WTC11 (cell line): ENCODE measurements at regions not wholly inside any gene's neighbourhood (a gene's known extent, or its start where the extent isn't known, plus 50 kb on each side); places are given as distances from the start of the nearest gene placed in this dataset.

Experiments
- ATAC-seq: fragments of 200-7000 bp; cut with Tn5 transposase; 2 replicates; pipeline ENCODE4 v1.10.0; 2021; ENCODE audit warnings: mild to moderate bottlenecking, moderate library complexity
- CTCF ChIA-PET: fragments of 300-600 bp; sonication (Branson Sonifier 250); formaldehyde crosslinking; loops from one replicate; lab custom pipeline; 2021; ENCODE audit warnings: antibody characterized with exemption; lab: Charles Lee
- POLR2A ChIA-PET: fragments of 350-600 bp; sonication (Branson Sonifier 250); formaldehyde crosslinking; loops from one replicate; lab custom pipeline; 2021; ENCODE audit warnings: antibody characterized with exemption; lab: Charles Lee
- DNase-seq: peaks from one replicate; pipeline ENCODE4 v3.0.0; 2021; ENCODE audit warnings: low spot score
- H3K27ac Mint-ChIP-seq: 2 replicates; pipeline ENCODE4 v1.8.0; 2021; ENCODE audit warnings: mixed read lengths
- H3K27me3 Mint-ChIP-seq: 2 replicates; pipeline ENCODE4 v1.8.0; 2021; ENCODE audit warnings: low read depth, mild to moderate bottlenecking, moderate library complexity, mixed read lengths
- H3K36me3 Mint-ChIP-seq: 2 replicates; pipeline ENCODE4 v1.8.0; 2021; ENCODE audit warnings: mixed read lengths
- H3K4me1 Mint-ChIP-seq: 2 replicates; pipeline ENCODE4 v1.8.0; 2022; ENCODE audit warnings: mixed read lengths
- H3K4me3 Mint-ChIP-seq: 2 replicates; pipeline ENCODE4 v1.8.0; 2021; ENCODE audit warnings: mild to moderate bottlenecking, moderate library complexity, mixed read lengths
- H3K9me3 Mint-ChIP-seq: 2 replicates; pipeline ENCODE4 v1.8.0; 2021; ENCODE audit warnings: mixed read lengths
- AFF4 ChIP-seq: sonication (generic); formaldehyde crosslinking; IDR thresholded peaks from 2 replicates; pipeline ENCODE4 v1.8.1; 2023; ENCODE audit warnings: mild to moderate bottlenecking, missing genetic modification reagents, borderline replicate concordance
- ETV6 ChIP-seq: sonication (generic); formaldehyde crosslinking; IDR thresholded peaks from 2 replicates; pipeline ENCODE4 v1.8.1; 2022; ENCODE audit warnings: mild to moderate bottlenecking, missing genetic modification reagents
- FOXJ3 ChIP-seq: sonication (generic); formaldehyde crosslinking; IDR thresholded peaks from 2 replicates; pipeline ENCODE4 v1.9.0; 2021; ENCODE audit warnings: missing genetic modification reagents, mild to moderate bottlenecking, borderline replicate concordance
- FOXP4 ChIP-seq: sonication (generic); formaldehyde crosslinking; IDR thresholded peaks from 2 replicates; pipeline ENCODE4 v1.8.0; 2022; ENCODE audit warnings: mild to moderate bottlenecking, missing genetic modification reagents
- GRHL2 ChIP-seq: fragments of 250-450 bp; sonication (Bioruptor Pico); IDR thresholded peaks from 2 replicates; pipeline ENCODE4 v1.8.0; 2022; ENCODE audit warnings: mild to moderate bottlenecking, moderate library complexity; ENCODE audit not compliant: insufficient replicate concordance, severe bottlenecking
- HMGA2 ChIP-seq: fragments of 250-450 bp; sonication (Bioruptor Pico); IDR thresholded peaks from 2 replicates; pipeline ENCODE4 v1.4.0; 2021; ENCODE audit warnings: mild to moderate bottlenecking, moderate library complexity
- IRF2 ChIP-seq: sonication (generic); formaldehyde crosslinking; IDR thresholded peaks from 2 replicates; pipeline ENCODE4 v1.8.0; 2022; ENCODE audit warnings: low read depth, missing genetic modification reagents, borderline replicate concordance
- KAT7 ChIP-seq: sonication (generic); formaldehyde crosslinking; IDR thresholded peaks from 2 replicates; pipeline ENCODE4 v1.8.1; 2023; ENCODE audit warnings: missing genetic modification reagents, mild to moderate bottlenecking, borderline replicate concordance
- MLX ChIP-seq: sonication (generic); formaldehyde crosslinking; IDR thresholded peaks from 2 replicates; pipeline ENCODE4 v1.8.1; 2023; ENCODE audit warnings: mild to moderate bottlenecking, missing genetic modification reagents, moderate library complexity
- MYBL2 ChIP-seq: sonication (generic); formaldehyde crosslinking; IDR thresholded peaks from 2 replicates; pipeline ENCODE4 v1.8.1; 2023; ENCODE audit warnings: mild to moderate bottlenecking, moderate library complexity, missing genetic modification reagents
- NFATC4 ChIP-seq: fragments of 250-450 bp; sonication (Bioruptor Pico); IDR thresholded peaks from 2 replicates; pipeline ENCODE4 v1.9.0; 2021; ENCODE audit warnings: mild to moderate bottlenecking
- NFYB ChIP-seq: sonication (generic); formaldehyde crosslinking; conservative IDR thresholded peaks from 2 replicates; pipeline ENCODE4 v1.8.0; 2022; ENCODE audit warnings: low read depth, missing genetic modification reagents
- NR3C1 ChIP-seq: sonication (generic); formaldehyde crosslinking; conservative IDR thresholded peaks from 2 replicates; pipeline ENCODE4 v1.8.1; 2023; ENCODE audit warnings: low read depth, mild to moderate bottlenecking, missing genetic modification reagents
- RORB ChIP-seq: fragments of 250-450 bp; sonication (Bioruptor Pico); IDR thresholded peaks from 2 replicates; pipeline ENCODE4 v1.9.0; 2021; ENCODE audit warnings: mild to moderate bottlenecking
- SOX15 ChIP-seq: fragments of 250-450 bp; sonication (Bioruptor Pico); IDR thresholded peaks from 2 replicates; pipeline ENCODE4 v1.9.0; 2021; ENCODE audit warnings: mild to moderate bottlenecking
- TEAD4 ChIP-seq: sonication (generic); formaldehyde crosslinking; IDR thresholded peaks from 2 replicates; pipeline ENCODE4 v1.8.0; 2022; ENCODE audit warnings: mild to moderate bottlenecking, missing genetic modification reagents
- ZMAT4 ChIP-seq: fragments of 250-450 bp; sonication (Bioruptor Pico); IDR thresholded peaks from 2 replicates; pipeline ENCODE4 v1.9.0; 2021; ENCODE audit warnings: mild to moderate bottlenecking
- ZNF232 ChIP-seq: sonication (generic); formaldehyde crosslinking; IDR thresholded peaks from 2 replicates; pipeline ENCODE4 v1.8.0; 2022; ENCODE audit warnings: mild to moderate bottlenecking, missing genetic modification reagents
- ZNF281 ChIP-seq: sonication (generic); formaldehyde crosslinking; IDR thresholded peaks from 2 replicates; pipeline ENCODE4 v1.8.0; 2023; ENCODE audit warnings: mild to moderate bottlenecking, missing genetic modification reagents
- ZNF317 ChIP-seq: sonication (generic); formaldehyde crosslinking; IDR thresholded peaks from 2 replicates; pipeline ENCODE4 v1.8.1; 2023; ENCODE audit warnings: low read depth, mild to moderate bottlenecking, moderate library complexity, missing genetic modification reagents, borderline replicate concordance
- ZNF416 ChIP-seq: fragments of 250-450 bp; sonication (Bioruptor Pico); IDR thresholded peaks from 2 replicates; pipeline ENCODE4 v1.9.0; 2021; ENCODE audit warnings: mild to moderate bottlenecking, inconsistent platforms
- ZSCAN18 ChIP-seq: fragments of 250-450 bp; sonication (Bioruptor Pico); IDR thresholded peaks from 2 replicates; pipeline ENCODE4 v2.1.2; 2022; ENCODE audit warnings: mild to moderate bottlenecking, moderate library complexity

GRCh38 chr5:145470396-145470979, 364.7 kb downstream of the PRELID2 start:
- TF ChIP-seq ZNF281 (no peak), NFYB (CRISPR knock-in tag) (no peak), ZMAT4 (CRISPR knock-in tag) (no peak), IRF2 (CRISPR knock-in tag) (no peak), MLX (CRISPR knock-in tag) (no peak), GRHL2 (no peak), ZNF416 (no peak), ZNF232 (CRISPR knock-in tag) (no peak), ETV6 (CRISPR knock-in tag) (no peak), NFATC4 (CRISPR knock-in tag) (no peak), HMGA2 (CRISPR knock-in tag) (no peak), ZNF317 (no peak), MYBL2 (CRISPR knock-in tag) (no peak), TEAD4 (CRISPR knock-in tag) (no peak), NR3C1 (no peak), AFF4 (CRISPR knock-in tag) (no peak), SOX15 (CRISPR knock-in tag) (no peak)
- H3K4me3 Mint-ChIP-seq: no peak overlapping the region
- no peaks in the 10 kb centered on the region for H3K27me3 Mint-ChIP-seq
- no peak for DNase-seq
- no peaks in the 10 kb centered on the region for H3K9me3 Mint-ChIP-seq
- CTCF ChIA-PET: no interaction called here
- ATAC-seq: no peak
- H3K4me1 Mint-ChIP-seq: peaks cover 6% of the 10 kb centered on the region
- H3K27ac Mint-ChIP-seq: no peak overlapping the region
- H3K36me3 Mint-ChIP-seq: no peaks in the 10 kb centered on the region
- POLR2A ChIA-PET: no interaction called here

- DNase-seq: no peak
- no peak overlapping the region for H3K4me3 Mint-ChIP-seq
- TF ChIP-seq KAT7 (CRISPR knock-in tag): no peak
- no peak for TF ChIP-seq ZNF281
- no peak for TF ChIP-seq RORB (CRISPR knock-in tag)
- no peak for TF ChIP-seq ZSCAN18 (CRISPR knock-in tag)
- no peak for TF ChIP-seq FOXJ3 (CRISPR knock-in tag)
- TF ChIP-seq FOXP4 (CRISPR knock-in tag): no peak
These were observed 367.7 kb downstream of the PRELID2 start for GRCh38 chr5:145467446-145467845.

More at GRCh38 chr5:145467446-145467845, 367.7 kb downstream of the PRELID2 start:
- H3K27me3 Mint-ChIP-seq: no peaks in the 10 kb centered on the region
- ChIA-PET CTCF (no interaction called here), POLR2A (no interaction called here)
- H3K27ac Mint-ChIP-seq: no peak overlapping the region
- peaks cover 6% of the 10 kb centered on the region for H3K4me1 Mint-ChIP-seq
- ATAC-seq: no peak
- H3K9me3 Mint-ChIP-seq: no peaks in the 10 kb centered on the region
- H3K36me3 Mint-ChIP-seq: no peaks in the 10 kb centered on the region
